ENCODE measurements at regions not wholly inside any gene's neighbourhood (a gene's known extent, or its start where the extent isn't known, plus 50 kb on each side); places are given as distances from the start of the nearest gene placed in this dataset.

- Histone ChIP-seq H3K36me3 (no peaks in the 10 kb centered on the region), H3K27ac (no peak overlapping the region), H3K9me3 (no peaks in the 10 kb centered on the region), H3K4me3 (no peak overlapping the region), H3K27me3 (no peaks in the 10 kb centered on the region), H3K4me1 (no peaks in the 10 kb centered on the region)
- ATAC-seq (no peak), DNase-seq (no peak)
- TF ChIP-seq POLR2A (IDR thresholded peaks at IDR 0.05) = no peak
- TF ChIP-seq, protein P1, sequence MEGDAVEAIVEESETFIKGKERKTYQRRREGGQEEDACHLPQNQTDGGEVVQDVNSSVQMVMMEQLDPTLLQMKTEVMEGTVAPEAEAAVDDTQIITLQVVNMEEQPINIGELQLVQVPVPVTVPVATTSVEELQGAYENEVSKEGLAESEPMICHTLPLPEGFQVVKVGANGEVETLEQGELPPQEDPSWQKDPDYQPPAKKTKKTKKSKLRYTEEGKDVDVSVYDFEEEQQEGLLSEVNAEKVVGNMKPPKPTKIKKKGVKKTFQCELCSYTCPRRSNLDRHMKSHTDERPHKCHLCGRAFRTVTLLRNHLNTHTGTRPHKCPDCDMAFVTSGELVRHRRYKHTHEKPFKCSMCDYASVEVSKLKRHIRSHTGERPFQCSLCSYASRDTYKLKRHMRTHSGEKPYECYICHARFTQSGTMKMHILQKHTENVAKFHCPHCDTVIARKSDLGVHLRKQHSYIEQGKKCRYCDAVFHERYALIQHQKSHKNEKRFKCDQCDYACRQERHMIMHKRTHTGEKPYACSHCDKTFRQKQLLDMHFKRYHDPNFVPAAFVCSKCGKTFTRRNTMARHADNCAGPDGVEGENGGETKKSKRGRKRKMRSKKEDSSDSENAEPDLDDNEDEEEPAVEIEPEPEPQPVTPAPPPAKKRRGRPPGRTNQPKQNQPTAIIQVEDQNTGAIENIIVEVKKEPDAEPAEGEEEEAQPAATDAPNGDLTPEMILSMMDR (IDR thresholded peaks at IDR 0.05) = no peak
- intact Hi-C loops (cut with DNase I) = no loop called here
- WGBS, 4 donors = 32 to 53% (median 43%) methylated on average over 1 of the region's 1 CpG
Measured at GRCh38 chr14:51460011-51460410, 191.7 kb upstream of the FRMD6 start.

DNA sequence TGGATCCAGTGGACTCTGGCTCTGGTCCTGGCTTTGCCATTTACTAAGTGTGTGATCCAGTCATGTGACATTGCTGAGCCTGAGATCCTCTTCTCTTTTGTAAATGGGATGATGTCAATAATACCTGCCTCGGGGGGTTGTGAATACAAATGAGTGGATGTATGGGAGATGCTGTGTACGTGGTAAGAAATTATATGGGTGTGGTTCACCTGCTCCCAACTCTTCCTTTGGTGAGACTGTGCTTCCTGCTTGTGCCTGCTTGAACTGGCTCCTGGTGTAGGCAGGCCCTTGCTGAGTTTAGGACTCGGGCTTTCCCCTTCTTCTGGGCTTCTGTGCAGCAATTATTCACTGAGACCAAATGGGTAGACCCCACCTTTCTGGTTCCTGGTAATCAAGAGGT lies 189.5 kb upstream of the FRMD6 start:
- H3K9me3 ChIP-seq = no peaks in the 10 kb centered on the region
- no peak for ATAC-seq
- 62 to 84% (median 75%) methylated on average over 3 of the region's 3 CpGs for WGBS, 4 donors
- no peaks in the 10 kb centered on the region for H3K4me1 ChIP-seq
- H3K27me3 ChIP-seq = no peaks in the 10 kb centered on the region
- no peak overlapping the region for H3K27ac ChIP-seq
- no peak for DNase-seq
- H3K4me3 ChIP-seq = no peak overlapping the region
- TF ChIP-seq, protein P1 (IDR thresholded peaks at IDR 0.05) = no peak
- H3K36me3 ChIP-seq = no peaks in the 10 kb centered on the region
- intact Hi-C loops (cut with DNase I) = no loop called here

DNA sequence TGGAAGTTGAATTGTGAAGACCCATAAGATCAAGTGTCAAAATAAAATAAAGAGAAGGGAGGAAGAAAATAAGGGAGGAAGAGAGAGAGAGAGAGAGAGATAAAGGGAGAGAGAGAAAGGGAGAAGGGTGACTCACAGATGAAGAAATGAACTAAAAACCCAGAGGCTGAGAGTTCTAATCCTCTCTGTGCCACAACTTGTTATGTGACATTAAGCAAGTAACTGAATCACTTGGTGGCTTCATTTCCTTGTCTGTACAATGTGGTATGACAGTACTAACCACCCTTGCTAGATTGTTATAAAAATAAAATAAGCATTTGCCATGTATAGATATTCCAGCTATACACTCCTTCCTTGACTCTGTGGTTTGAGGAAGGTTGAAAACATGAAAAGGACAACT lies 189.0 kb upstream of the FRMD6 start:
- Histone ChIP-seq H3K27me3 (no peaks in the 10 kb centered on the region), H3K36me3 (no peaks in the 10 kb centered on the region), H3K27ac (no peak overlapping the region), H3K9me3 (no peaks in the 10 kb centered on the region), H3K4me3 (no peak overlapping the region), H3K4me1 (no peaks in the 10 kb centered on the region)
- no peak for TF ChIP-seq POLR2A (IDR thresholded peaks at IDR 0.05)
- TF ChIP-seq, protein P1 (IDR thresholded peaks at IDR 0.05) = no peak
- DNase-seq (no peak), ATAC-seq (no peak)
- intact Hi-C loops (cut with DNase I) = no loop called here

GRCh38 chr14:51463461-51463860 lies 188.2 kb upstream of the FRMD6 start:
- DNase-seq = no peak
- Histone ChIP-seq H3K4me3 (no peak overlapping the region), H3K4me1 (no peaks in the 10 kb centered on the region), H3K9me3 (no peaks in the 10 kb centered on the region), H3K27me3 (no peaks in the 10 kb centered on the region), H3K27ac (no peak overlapping the region), H3K36me3 (no peaks in the 10 kb centered on the region)
- TF ChIP-seq POLR2A (IDR thresholded peaks at IDR 0.05) = no peak
- TF ChIP-seq, protein P1 (IDR thresholded peaks at IDR 0.05) = no peak
- 60 to 82% (median 76%) methylated on average over 1 of the region's 1 CpG for WGBS, 4 donors
- intact Hi-C loops (cut with DNase I) = no loop called here
- ATAC-seq = no peak

All from heart left ventricle (tissue), 16 donors.